Endothelial cell of umbilical vein (primary cell): ENCODE measurements at regions not wholly inside any gene's neighbourhood (a gene's known extent, or its start where the extent isn't known, plus 50 kb on each side); places are given as distances from the start of the nearest gene placed in this dataset.

ENCODE experiments used
- BruUV-seq: library from RNA; stranded (reverse); fragments of 400-500 nt; replicated peaks from 2 replicates; lab custom pipeline; 2021; lab: Mats Ljungman, UMichigan
- CTCF ChIA-PET: fragments of 300-600, 350-600 bp; sonication (Branson Sonifier 250); formaldehyde crosslinking; loops from one replicate; lab custom pipeline; 2021; ENCODE audit warnings: antibody characterized with exemption, inconsistent platforms; lab: Charles Lee
- POLR2A ChIA-PET: fragments of 300-600, 350-600 bp; sonication (Branson Sonifier 250); formaldehyde crosslinking; loops from one replicate; lab custom pipeline; 2021; ENCODE audit warnings: antibody characterized with exemption, inconsistent platforms; lab: Charles Lee
- DNase-seq: peaks from one replicate; pipeline ENCODE4 v3.0.0-alpha.2; 2011; ENCODE audit warnings: low read depth, low spot score
- FAIRE-seq: peaks from 2 replicates; lab custom pipeline; 2011; peaks lifted over from hg19 to GRCh38; lab: Jason Lieb, UNC
- H2AFZ ChIP-seq: 2 replicates; pipeline ENCODE4 v1.6.0; 2012; ENCODE audit warnings: low read depth, low read length, control low read depth, inconsistent platforms
- H3K27ac ChIP-seq: 2 replicates; pipeline ENCODE4 v1.5.1; 2011; ENCODE audit warnings: low read depth, mild to moderate bottlenecking, control low read depth, low read length, moderate library complexity; ENCODE audit not compliant: insufficient read depth
- H3K27me3 ChIP-seq, 2 experiments: 2 replicates each; pipeline versions ENCODE4 v1.6.0 to v1.6.1; 2011; ENCODE audit warnings: low read length in 2 of 2, mixed read lengths in 1 of 2; ENCODE audit not compliant: control insufficient read depth in 2 of 2, insufficient read depth in 2 of 2
- H3K36me3 ChIP-seq, 2 experiments: 2 replicates in 1 of 2; 3 replicates in 1 of 2; pipeline ENCODE4 v1.5.1; 2011; ENCODE audit warnings: low read length in 2 of 2, mild to moderate bottlenecking in 1 of 2, moderate library complexity in 1 of 2; ENCODE audit not compliant: control insufficient read depth in 2 of 2, insufficient read depth in 2 of 2; ENCODE audit errors: extremely low read depth in 1 of 2
- H3K4me1 ChIP-seq: 3 replicates; pipeline ENCODE4 v1.5.1; 2011; ENCODE audit warnings: mild to moderate bottlenecking, low read length; ENCODE audit not compliant: control insufficient read depth, insufficient read depth; ENCODE audit errors: extremely low read depth
- H3K4me2 ChIP-seq: 2 replicates; pipeline ENCODE4 v1.6.1; 2011; ENCODE audit warnings: low read length, control low read depth, mixed read lengths; ENCODE audit not compliant: insufficient read depth
- H3K4me3 ChIP-seq, 3 experiments: fragments of 200-600 bp in 1 of 3; sonication (generic), shearing (Covaris generic) in 1 of 3; replicated peaks in 1 of 3; 2 replicates each; pipeline ENCODE4 v1.5.1; 2011 to 2016; ENCODE audit warnings: control low read depth in 3 of 3, low read length in 3 of 3, mild to moderate bottlenecking in 2 of 3, inconsistent platforms in 1 of 3, low read depth in 1 of 3, moderate library complexity in 1 of 3; ENCODE audit not compliant: insufficient read depth in 1 of 3
- H3K79me2 ChIP-seq: 2 replicates; pipeline ENCODE4 v1.6.0; 2012; ENCODE audit warnings: low read length, inconsistent platforms; ENCODE audit not compliant: control insufficient read depth, insufficient read depth
- H3K9ac ChIP-seq: replicated peaks from 2 replicates; pipeline ENCODE3; 2011; ENCODE audit warnings: low read length, control low read depth; ENCODE audit not compliant: insufficient read depth; ENCODE audit errors: extremely low read depth
- H3K9me1 ChIP-seq: replicated peaks from 3 replicates; pipeline ENCODE4 v1.6.0; 2011; ENCODE audit warnings: mild to moderate bottlenecking, low read length; ENCODE audit not compliant: control insufficient read depth, insufficient read depth; ENCODE audit errors: extremely low read depth
- H3K9me3 ChIP-seq: replicated peaks from 2 replicates; pipeline ENCODE4 v1.5.1; 2012; ENCODE audit warnings: low read length, inconsistent platforms; ENCODE audit not compliant: control insufficient read depth, insufficient read depth
- H4K20me1 ChIP-seq: replicated peaks from 2 replicates; pipeline ENCODE3; 2011; ENCODE audit warnings: mild to moderate bottlenecking, low read length; ENCODE audit not compliant: control insufficient read depth, insufficient read depth; ENCODE audit errors: extremely low read depth
- CTCF ChIP-seq, 2 donors: IDR thresholded peaks; 1 replicate in 1 of 2; 2 replicates in 1 of 2; pipeline ENCODE4 v1.5.1; 2011; ENCODE audit warnings: low read length in 2 of 2, mild to moderate bottlenecking in 2 of 2, moderate library complexity in 2 of 2, control low read depth in 1 of 2, inconsistent platforms in 1 of 2, low read depth in 1 of 2; ENCODE audit not compliant: insufficient read depth in 1 of 2; ENCODE audit errors: extremely low read depth in 1 of 2
- EZH2 ChIP-seq: IDR thresholded peaks from 2 replicates; pipeline ENCODE4 v1.6.1; 2012; ENCODE audit warnings: borderline replicate concordance, low read depth, mild to moderate bottlenecking, moderate library complexity, low read length, inconsistent platforms; ENCODE audit not compliant: severe bottlenecking
- FOS ChIP-seq: IDR thresholded peaks from 2 replicates; pipeline ENCODE4 v1.6.1; 2011; ENCODE audit warnings: mild to moderate bottlenecking, low read length, moderate library complexity, borderline replicate concordance; ENCODE audit not compliant: insufficient read depth
- GATA2 ChIP-seq: IDR thresholded peaks from 2 replicates; pipeline ENCODE4 v1.7.0; 2011; ENCODE audit warnings: low read depth, mild to moderate bottlenecking, moderate library complexity, mixed read lengths, low read length; ENCODE audit not compliant: insufficient read length, insufficient read depth
- JUN ChIP-seq: IDR thresholded peaks from 2 replicates; pipeline ENCODE4 v1.6.1; 2011; ENCODE audit warnings: borderline replicate concordance, low read depth; ENCODE audit not compliant: insufficient read length, insufficient read depth
- MAX ChIP-seq: IDR thresholded peaks from 2 replicates; pipeline ENCODE4 v1.6.1; 2011; ENCODE audit not compliant: insufficient read depth, insufficient read length
- MYC ChIP-seq: IDR thresholded peaks from one replicate; pipeline ENCODE4 v1.6.1; 2011; ENCODE audit warnings: mild to moderate bottlenecking, low read depth, low read length
- POLR2A ChIP-seq: IDR thresholded peaks from 2 replicates; pipeline ENCODE4 v1.6.1; 2012; ENCODE audit warnings: low read depth, mild to moderate bottlenecking, control low read depth, low read length
- POLR2AphosphoS5 ChIP-seq: IDR thresholded peaks from 2 replicates; pipeline ENCODE4 v1.6.1; 2012; ENCODE audit warnings: low read depth, mild to moderate bottlenecking, control low read depth, low read length, moderate library complexity; ENCODE audit not compliant: insufficient read depth
- dilution Hi-C: fragments of 300-500 bp; cut with MboI; formaldehyde crosslinking; loops from one replicate; pipeline ENCODE4 v1.15.0; 2019; ENCODE audit warnings: low sequenced_read_pairs; ENCODE audit not compliant: extremely low pct_ligation_motif_present
- intact Hi-C: fragments of 100-400 bp; cut with micrococcal nuclease; formaldehyde crosslinking; loops from one replicate; pipeline ENCODE4 v1.10.0; 2022

- no peaks in the 10 kb centered on the region for H3K9me1 ChIP-seq
- peaks cover 9% of the 10 kb centered on the region for H3K4me1 ChIP-seq
- BruUV-seq: no TSS peak
- CTCF ChIA-PET: no interaction called here
- POLR2A ChIA-PET: no interaction called here
- no peaks in the 10 kb centered on the region for H3K79me2 ChIP-seq
- no peak overlapping the region for H2AFZ ChIP-seq
- dilution Hi-C loops: no loop called here
- H3K36me3 ChIP-seq: no peaks in the 10 kb centered on the region
- no peaks in the 10 kb centered on the region for H3K9me3 ChIP-seq
- no peak overlapping the region for H3K4me3 ChIP-seq
- H3K27me3 ChIP-seq: peaks cover 5 to 55% of the 10 kb centered on the region in 2 experiments
- DNase-seq (no peak), FAIRE-seq (no peak)
- no peak for TF ChIP-seq FOS
- H3K4me2 ChIP-seq: no peak overlapping the region
- H3K9ac ChIP-seq: no peak overlapping the region
- intact Hi-C loops: no loop called here
- no peak overlapping the region for H3K27ac ChIP-seq
- H4K20me1 ChIP-seq: no peaks in the 10 kb centered on the region
Measured at GRCh38 chr12:62130402-62130801, 129.8 kb upstream of the USP15 start.

GRCh38 chr12:62130834-62131552 is 129.2 kb upstream of the USP15 start:
- Histone ChIP-seq H4K20me1 (no peaks in the 10 kb centered on the region), H3K9me1 (no peaks in the 10 kb centered on the region), H2AFZ (no peak overlapping the region), H3K9ac (no peak overlapping the region), H3K4me2 (no peak overlapping the region), H3K27ac (no peak overlapping the region), H3K79me2 (no peaks in the 10 kb centered on the region), H3K4me1 (peaks cover 9% of the 10 kb centered on the region), H3K9me3 (no peaks in the 10 kb centered on the region), H3K4me3 (no peak overlapping the region), H3K27me3 (peaks cover 5 to 51% of the 10 kb centered on the region in 2 experiments), H3K36me3 (no peaks in the 10 kb centered on the region)
- FAIRE-seq: no peak
- dilution Hi-C loops: no loop called here
- TF ChIP-seq MYC (no peak), EZH2 (no peak), FOS (no peak), POLR2AphosphoS5 (no peak), CTCF (IDR thresholded peaks at IDR 0.05; ENCODE audit: extremely low read depth in 1 of 2, insufficient read depth in 1 of 2, low read depth in 1 of 2, low read length in 2 of 2) (no peak), JUN (no peak), MAX (no peak), POLR2A (no peak), GATA2 (no peak)
- intact Hi-C loops: no loop called here
- ChIA-PET CTCF (no interaction called here), POLR2A (no interaction called here)
- BruUV-seq: no TSS peak
- DNase-seq: no peak
